ENCODE measurements at regions not wholly inside any gene's neighbourhood (a gene's known extent, or its start where the extent isn't known, plus 50 kb on each side); places are given as distances from the start of the nearest gene placed in this dataset.
"Not testable (repeated sequence)": the region's sequence is repeated elsewhere in the genome, so short reads cannot be mapped to it uniquely, and the experiment has no call there.

- DNase-seq (ENCODE audit: low spot score) = no peak
These were observed 166.3 kb downstream of the PHLDA1 start for GRCh38 chr12:75865315-75865714.

GRCh38 chr12:75864161-75864560 lies 167.4 kb downstream of the PHLDA1 start:
- DNase-seq (ENCODE audit: low spot score) = no peak

- DNase-seq (ENCODE audit: low spot score) = no peak
These were observed 168.0 kb downstream of the PHLDA1 start for GRCh38 chr12:75863533-75863932.

GRCh38 chr12:75862692-75863471 lies 168.7 kb downstream of the PHLDA1 start:
- DNase-seq (ENCODE audit: low spot score) = no peak

- DNase-seq (ENCODE audit: low spot score) = no peak
These were observed 171.7 kb downstream of the PHLDA1 start for GRCh38 chr12:75859868-75860267.

- no peak for DNase-seq (ENCODE audit: low spot score)
These were observed 175.3 kb downstream of the PHLDA1 start for GRCh38 chr12:75856235-75856634.

GRCh38 chr12:75855360-75855759 lies 176.2 kb downstream of the PHLDA1 start:
- DNase-seq (ENCODE audit: low spot score) = no peak

- no peak for DNase-seq (ENCODE audit: low spot score)
These were observed 176.8 kb downstream of the PHLDA1 start for GRCh38 chr12:75854681-75855309.

GRCh38 chr12:75854137-75854536 lies 177.4 kb downstream of the PHLDA1 start:
- DNase-seq (ENCODE audit: low spot score) = not testable (repeated sequence)

GRCh38 chr12:75853626-75854025 lies 177.9 kb downstream of the PHLDA1 start:
- no peak for DNase-seq (ENCODE audit: low spot score)

GRCh38 chr12:75852956-75853355 lies 178.6 kb downstream of the PHLDA1 start:
- DNase-seq (ENCODE audit: low spot score) = no peak

- no peak for DNase-seq (ENCODE audit: low spot score)
These were observed 179.4 kb downstream of the PHLDA1 start for GRCh38 chr12:75852143-75852542.

- no peak for DNase-seq (ENCODE audit: low spot score)
These were observed 180.7 kb downstream of the PHLDA1 start for GRCh38 chr12:75850721-75851462.

- no peak for DNase-seq (ENCODE audit: low spot score)
These were observed 182.6 kb downstream of the PHLDA1 start for GRCh38 chr12:75848961-75849360.

GRCh38 chr12:75848431-75848925 lies 183.1 kb downstream of the PHLDA1 start:
- no peak for DNase-seq (ENCODE audit: low spot score)

- no peak for DNase-seq (ENCODE audit: low spot score)
These were observed 185.5 kb downstream of the PHLDA1 start for GRCh38 chr12:75846102-75846501.

- DNase-seq (ENCODE audit: low spot score) = no peak
These were observed 186.6 kb downstream of the PHLDA1 start for GRCh38 chr12:75844985-75845384.

GRCh38 chr12:75844049-75844770 lies 187.4 kb downstream of the PHLDA1 start:
- no peak for DNase-seq (ENCODE audit: low spot score)

GRCh38 chr12:75842090-75842489 lies 189.5 kb downstream of the PHLDA1 start:
- no peak for DNase-seq (ENCODE audit: low spot score)

- no peak for DNase-seq (ENCODE audit: low spot score)
These were observed 190.6 kb downstream of the PHLDA1 start for GRCh38 chr12:75840994-75841355.

- no peak for DNase-seq (ENCODE audit: low spot score)
These were observed 193.3 kb downstream of the PHLDA1 start for GRCh38 chr12:75838309-75838708.

GRCh38 chr12:75837700-75838099 lies 193.9 kb downstream of the PHLDA1 start:
- DNase-seq (ENCODE audit: low spot score) = no peak
